GM12891 (cell line): ENCODE measurements at regions not wholly inside any gene's neighbourhood (a gene's known extent, or its start where the extent isn't known, plus 50 kb on each side); places are given as distances from the start of the nearest gene placed in this dataset.

Source experiments
- DNase-seq: peaks from one replicate; pipeline ENCODE4 v3.0.0; 2011; ENCODE audit warnings: low spot score; ENCODE audit not compliant: insufficient read length
- FAIRE-seq: peaks from 2 replicates; lab custom pipeline; 2011; peaks lifted over from hg19 to GRCh38; lab: Jason Lieb, UNC
- PAX5 ChIP-seq: IDR thresholded peaks from 2 replicates; pipeline ENCODE4 v1.6.1; 2011; ENCODE audit warnings: low read length, moderate library complexity, mild to moderate bottlenecking; ENCODE audit not compliant: insufficient read depth, severe bottlenecking
- POLR2A ChIP-seq: IDR thresholded peaks from 2 replicates; pipeline ENCODE4 v1.6.1; 2011; ENCODE audit warnings: low read depth, low read length, control low read depth
- POLR2AphosphoS5 ChIP-seq: IDR thresholded peaks from 2 replicates; pipeline ENCODE4 v1.6.1; 2011; ENCODE audit warnings: low read depth, low read length, control low read depth
- POU2F2 ChIP-seq: IDR thresholded peaks from 2 replicates; pipeline ENCODE4 v1.6.1; 2011; ENCODE audit warnings: low read depth, mild to moderate bottlenecking, control low read depth, low read length, moderate library complexity
- SPI1 ChIP-seq: IDR thresholded peaks from 2 replicates; pipeline ENCODE4 v1.6.1; 2011; ENCODE audit warnings: low read depth, low read length, control low read depth
- TAF1 ChIP-seq: IDR thresholded peaks from 2 replicates; pipeline ENCODE4 v1.6.1; 2011; ENCODE audit warnings: low read depth, low read length, control low read depth

GRCh38 chr13:109480011-109480955 lies 306.1 kb downstream of the IRS2 start:
- DNase-seq: no peak
- FAIRE-seq: no peak
- TF ChIP-seq POLR2A (no peak), SPI1 (no peak), TAF1 (no peak), POLR2AphosphoS5 (no peak), PAX5 (no peak), POU2F2 (no peak)

GRCh38 chr13:109479534-109479933 lies 306.8 kb downstream of the IRS2 start:
- DNase-seq (no peak), FAIRE-seq (no peak)
- no peak for TF ChIP-seq POU2F2
- no peak for TF ChIP-seq PAX5
- no peak for TF ChIP-seq POLR2A
- TF ChIP-seq TAF1: no peak
- TF ChIP-seq SPI1: no peak
- no peak for TF ChIP-seq POLR2AphosphoS5

GRCh38 chr13:109476001-109476400 lies 310.4 kb downstream of the IRS2 start:
- FAIRE-seq (no peak), DNase-seq (no peak)
- TF ChIP-seq TAF1: no peak
- TF ChIP-seq POLR2A: no peak
- no peak for TF ChIP-seq SPI1
- no peak for TF ChIP-seq PAX5

GRCh38 chr13:109468123-109468522 lies 318.3 kb downstream of the IRS2 start:
- TF ChIP-seq TAF1 (no peak), PAX5 (no peak), POU2F2 (no peak), POLR2A (no peak), POLR2AphosphoS5 (no peak), SPI1 (no peak)
- no peak for DNase-seq
- no peak for FAIRE-seq

GRCh38 chr13:109465148-109465547 lies 321.2 kb downstream of the IRS2 start:
- FAIRE-seq (no peak), DNase-seq (no peak)
- TF ChIP-seq POLR2AphosphoS5: no peak

- FAIRE-seq: no peak
- TF ChIP-seq SPI1 (no peak), POLR2AphosphoS5 (no peak), POU2F2 (no peak), PAX5 (no peak), POLR2A (no peak), TAF1 (no peak)
- DNase-seq: no peak
Observed at GRCh38 chr13:109454167-109454917, 332.0 kb downstream of the IRS2 start.

GRCh38 chr13:109451726-109452125 lies 334.7 kb downstream of the IRS2 start:
- no peak for TF ChIP-seq POLR2A
- no peak for TF ChIP-seq POU2F2
- no peak for TF ChIP-seq SPI1
- no peak for TF ChIP-seq TAF1
- TF ChIP-seq PAX5: no peak
- DNase-seq (no peak), FAIRE-seq (no peak)

- DNase-seq (no peak), FAIRE-seq (no peak)
- no peak for TF ChIP-seq POU2F2
- no peak for TF ChIP-seq PAX5
- no peak for TF ChIP-seq POLR2AphosphoS5
- no peak for TF ChIP-seq SPI1
- TF ChIP-seq TAF1: no peak
- no peak for TF ChIP-seq POLR2A
Observed at GRCh38 chr13:109448629-109449028, 337.8 kb downstream of the IRS2 start.

GRCh38 chr13:109447667-109448066 lies 338.7 kb downstream of the IRS2 start:
- DNase-seq (no peak), FAIRE-seq (no peak)
- no peak for TF ChIP-seq TAF1
- TF ChIP-seq POLR2A: no peak
- no peak for TF ChIP-seq POLR2AphosphoS5
- TF ChIP-seq SPI1: no peak
- TF ChIP-seq POU2F2: no peak
- no peak for TF ChIP-seq PAX5
